OCI-LY3 (cell line): ENCODE measurements at regions not wholly inside any gene's neighbourhood (a gene's known extent, or its start where the extent isn't known, plus 50 kb on each side); places are given as distances from the start of the nearest gene placed in this dataset.

Source experiments
- EZH2phosphoT487 ChIP-seq: fragments of 200-600 bp; shearing (Covaris generic); IDR thresholded peaks from 2 replicates; pipeline ENCODE4 v1.6.1; 2018; ENCODE audit warnings: antibody characterized with exemption, mixed run types, low read depth
- TF ChIP-seq, protein P1 (sequence below): fragments of 200-600, 300-600 bp; sonication (generic); IDR thresholded peaks from 2 replicates; pipeline ENCODE4 v1.5.1; 2014; ENCODE audit warnings: antibody characterized with exemption, low read length, low read depth

DNA sequence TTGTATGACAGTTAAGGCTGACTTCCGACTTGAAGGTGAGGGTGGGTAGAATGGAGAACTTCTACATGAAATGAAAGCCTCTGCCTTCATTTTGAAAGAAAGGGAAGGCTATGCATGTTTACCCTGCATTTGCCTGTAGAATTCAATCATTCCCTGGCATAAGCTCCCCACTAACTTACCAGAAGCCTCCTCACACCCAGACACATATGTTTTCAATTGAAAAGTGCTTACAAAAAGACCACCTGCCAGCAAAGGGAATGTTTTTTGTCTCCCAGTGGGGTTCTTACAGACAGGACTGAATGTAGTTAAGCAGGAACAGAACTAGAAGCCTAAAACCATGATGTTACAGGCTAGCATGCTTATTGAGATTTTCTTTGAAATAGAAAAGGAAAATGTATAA, 392.1 kb upstream of the HSF2 start:
- TF ChIP-seq, protein P1, sequence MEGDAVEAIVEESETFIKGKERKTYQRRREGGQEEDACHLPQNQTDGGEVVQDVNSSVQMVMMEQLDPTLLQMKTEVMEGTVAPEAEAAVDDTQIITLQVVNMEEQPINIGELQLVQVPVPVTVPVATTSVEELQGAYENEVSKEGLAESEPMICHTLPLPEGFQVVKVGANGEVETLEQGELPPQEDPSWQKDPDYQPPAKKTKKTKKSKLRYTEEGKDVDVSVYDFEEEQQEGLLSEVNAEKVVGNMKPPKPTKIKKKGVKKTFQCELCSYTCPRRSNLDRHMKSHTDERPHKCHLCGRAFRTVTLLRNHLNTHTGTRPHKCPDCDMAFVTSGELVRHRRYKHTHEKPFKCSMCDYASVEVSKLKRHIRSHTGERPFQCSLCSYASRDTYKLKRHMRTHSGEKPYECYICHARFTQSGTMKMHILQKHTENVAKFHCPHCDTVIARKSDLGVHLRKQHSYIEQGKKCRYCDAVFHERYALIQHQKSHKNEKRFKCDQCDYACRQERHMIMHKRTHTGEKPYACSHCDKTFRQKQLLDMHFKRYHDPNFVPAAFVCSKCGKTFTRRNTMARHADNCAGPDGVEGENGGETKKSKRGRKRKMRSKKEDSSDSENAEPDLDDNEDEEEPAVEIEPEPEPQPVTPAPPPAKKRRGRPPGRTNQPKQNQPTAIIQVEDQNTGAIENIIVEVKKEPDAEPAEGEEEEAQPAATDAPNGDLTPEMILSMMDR: no peak
- TF ChIP-seq EZH2phosphoT487: no peak
